ENCODE measurements at regions not wholly inside any gene's neighbourhood (a gene's known extent, or its start where the extent isn't known, plus 50 kb on each side); places are given as distances from the start of the nearest gene placed in this dataset.

DNA sequence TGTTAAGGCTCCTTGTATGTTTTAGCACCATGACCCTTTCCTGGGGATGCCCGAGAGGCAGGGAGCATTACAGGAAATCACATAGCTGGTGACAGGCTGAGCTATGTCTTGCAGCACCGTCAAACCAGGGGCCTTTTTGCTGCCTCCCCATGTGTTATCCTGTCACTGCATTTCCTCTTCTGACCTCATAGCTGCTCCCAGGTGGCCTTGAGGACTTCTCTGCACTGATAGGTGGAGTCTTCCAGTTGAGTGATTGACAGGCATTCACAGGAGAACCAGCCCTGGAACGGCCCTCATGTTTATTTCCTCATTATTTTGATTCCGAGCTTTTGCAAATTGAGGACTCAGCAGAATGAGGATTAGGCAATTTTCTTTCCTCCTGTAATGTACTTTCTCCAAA, 349.6 kb downstream of the HAPSTR1 start:
- TF ChIP-seq NFIC (IDR thresholded peaks at IDR 0.05) (no peak), TAF1 (IDR thresholded peaks at IDR 0.05; ENCODE audit: low read depth) (no peak), EP300 (IDR thresholded peaks at IDR 0.05; ENCODE audit: borderline replicate concordance) (no peak), REST (IDR thresholded peaks at IDR 0.05; ENCODE audit: low read depth) (no peak), YY1 (IDR thresholded peaks at IDR 0.05; ENCODE audit: low read depth) (no peak), MAX (IDR thresholded peaks at IDR 0.05) (no peak), CREB1 (IDR thresholded peaks at IDR 0.05; ENCODE audit: low read depth) (no peak), TCF12 (IDR thresholded peaks at IDR 0.05; ENCODE audit: low read depth) (no peak), CEBPB (IDR thresholded peaks at IDR 0.05) (no peak), ZBTB7A (IDR thresholded peaks at IDR 0.05; ENCODE audit: low read depth) (no peak), RAD21 (IDR thresholded peaks at IDR 0.05; ENCODE audit: low read depth) (no peak), FOXM1 (IDR thresholded peaks at IDR 0.05; ENCODE audit: borderline replicate concordance, low read depth) (no peak), USF1 (IDR thresholded peaks at IDR 0.05) (no peak), EGR1 (IDR thresholded peaks at IDR 0.05) (no peak)

All from Ishikawa (cell line).